ENCODE measurements at regions not wholly inside any gene's neighbourhood (a gene's known extent, or its start where the extent isn't known, plus 50 kb on each side); places are given as distances from the start of the nearest gene placed in this dataset.

- Histone ChIP-seq H3K4me1 (ENCODE audit: control insufficient read depth in 5 of 5, insufficient read depth in 5 of 5, low read length in 5 of 5) (peaks cover 0 to 10% (median 0%) of the 10 kb centered on the region in 5 donors), H3K4me3 (no peak overlapping the region), H3K9ac (ENCODE audit: insufficient read depth in 1 of 2, low read length in 2 of 2) (no peak overlapping the region), H3K27me3 (ENCODE audit: control insufficient read depth in 3 of 3, insufficient read depth in 3 of 3, low read length in 2 of 3) (no peaks in the 10 kb centered on the region), H3K27ac (ENCODE audit: low read depth in 1 of 2, low read length in 1 of 2) (no peak overlapping the region), H3K9me3 (ENCODE audit: control insufficient read depth in 4 of 4, insufficient read depth in 3 of 4, low read length in 3 of 4) (peaks cover 0 to 4% (median 2%) of the 10 kb centered on the region in 4 donors), H3K36me3 (ENCODE audit: control insufficient read depth in 4 of 4, insufficient read depth in 4 of 4, low read length in 4 of 4) (no peaks in the 10 kb centered on the region)
- TF ChIP-seq, protein P1, sequence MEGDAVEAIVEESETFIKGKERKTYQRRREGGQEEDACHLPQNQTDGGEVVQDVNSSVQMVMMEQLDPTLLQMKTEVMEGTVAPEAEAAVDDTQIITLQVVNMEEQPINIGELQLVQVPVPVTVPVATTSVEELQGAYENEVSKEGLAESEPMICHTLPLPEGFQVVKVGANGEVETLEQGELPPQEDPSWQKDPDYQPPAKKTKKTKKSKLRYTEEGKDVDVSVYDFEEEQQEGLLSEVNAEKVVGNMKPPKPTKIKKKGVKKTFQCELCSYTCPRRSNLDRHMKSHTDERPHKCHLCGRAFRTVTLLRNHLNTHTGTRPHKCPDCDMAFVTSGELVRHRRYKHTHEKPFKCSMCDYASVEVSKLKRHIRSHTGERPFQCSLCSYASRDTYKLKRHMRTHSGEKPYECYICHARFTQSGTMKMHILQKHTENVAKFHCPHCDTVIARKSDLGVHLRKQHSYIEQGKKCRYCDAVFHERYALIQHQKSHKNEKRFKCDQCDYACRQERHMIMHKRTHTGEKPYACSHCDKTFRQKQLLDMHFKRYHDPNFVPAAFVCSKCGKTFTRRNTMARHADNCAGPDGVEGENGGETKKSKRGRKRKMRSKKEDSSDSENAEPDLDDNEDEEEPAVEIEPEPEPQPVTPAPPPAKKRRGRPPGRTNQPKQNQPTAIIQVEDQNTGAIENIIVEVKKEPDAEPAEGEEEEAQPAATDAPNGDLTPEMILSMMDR (IDR thresholded peaks at IDR 0.05; ENCODE audit: control extremely low read depth, extremely low read depth): no peak
- DNase-seq (no peak), ATAC-seq (ENCODE audit: insufficient read depth, low FRiP score) (no peak)
- WGBS, 2 donors: 83 to 93% methylated on average over 3 of the region's 3 CpGs
Measured at GRCh38 chr5:125081101-125081500, 334.7 kb upstream of the ZNF608 start.

DNA sequence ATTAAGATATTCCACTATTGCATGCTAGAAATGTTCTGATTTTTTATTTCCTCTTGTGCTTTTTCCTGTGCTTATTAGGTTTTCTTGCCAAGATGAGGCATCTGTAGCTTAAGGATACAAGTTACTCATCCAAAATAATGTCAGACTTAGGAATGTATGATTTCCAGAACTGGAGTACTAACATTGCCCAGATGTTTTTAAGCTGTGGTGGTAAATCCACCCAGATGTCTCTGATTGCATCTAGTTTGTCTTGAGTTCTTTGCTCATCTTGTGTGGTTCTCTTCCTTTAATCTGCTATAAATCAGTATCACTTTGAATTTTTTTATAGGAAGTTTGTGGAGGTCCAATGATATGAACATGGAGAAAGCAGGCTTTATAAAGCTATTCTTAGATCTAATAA lies 337.5 kb upstream of the ZNF608 start:
- TF ChIP-seq, protein P1 (IDR thresholded peaks at IDR 0.05; ENCODE audit: control extremely low read depth, extremely low read depth): no peak
- Histone ChIP-seq H3K9me3 (ENCODE audit: control insufficient read depth in 4 of 4, insufficient read depth in 3 of 4, low read length in 3 of 4) (no peaks in the 10 kb centered on the region), H3K4me1 (ENCODE audit: control insufficient read depth in 5 of 5, insufficient read depth in 5 of 5, low read length in 5 of 5) (peaks cover 0 to 10% (median 0%) of the 10 kb centered on the region in 5 donors), H3K4me3 (no peak overlapping the region), H3K27me3 (ENCODE audit: control insufficient read depth in 3 of 3, insufficient read depth in 3 of 3, low read length in 2 of 3) (no peaks in the 10 kb centered on the region), H3K9ac (ENCODE audit: insufficient read depth in 1 of 2, low read length in 2 of 2) (no peak overlapping the region), H3K36me3 (ENCODE audit: control insufficient read depth in 4 of 4, insufficient read depth in 4 of 4, low read length in 4 of 4) (no peaks in the 10 kb centered on the region), H3K27ac (ENCODE audit: low read depth in 1 of 2, low read length in 1 of 2) (no peak overlapping the region)
- DNase-seq: peak in 2 of 3 donors; percentile 82 to 88
- ATAC-seq (ENCODE audit: insufficient read depth, low FRiP score): no peak

DNA sequence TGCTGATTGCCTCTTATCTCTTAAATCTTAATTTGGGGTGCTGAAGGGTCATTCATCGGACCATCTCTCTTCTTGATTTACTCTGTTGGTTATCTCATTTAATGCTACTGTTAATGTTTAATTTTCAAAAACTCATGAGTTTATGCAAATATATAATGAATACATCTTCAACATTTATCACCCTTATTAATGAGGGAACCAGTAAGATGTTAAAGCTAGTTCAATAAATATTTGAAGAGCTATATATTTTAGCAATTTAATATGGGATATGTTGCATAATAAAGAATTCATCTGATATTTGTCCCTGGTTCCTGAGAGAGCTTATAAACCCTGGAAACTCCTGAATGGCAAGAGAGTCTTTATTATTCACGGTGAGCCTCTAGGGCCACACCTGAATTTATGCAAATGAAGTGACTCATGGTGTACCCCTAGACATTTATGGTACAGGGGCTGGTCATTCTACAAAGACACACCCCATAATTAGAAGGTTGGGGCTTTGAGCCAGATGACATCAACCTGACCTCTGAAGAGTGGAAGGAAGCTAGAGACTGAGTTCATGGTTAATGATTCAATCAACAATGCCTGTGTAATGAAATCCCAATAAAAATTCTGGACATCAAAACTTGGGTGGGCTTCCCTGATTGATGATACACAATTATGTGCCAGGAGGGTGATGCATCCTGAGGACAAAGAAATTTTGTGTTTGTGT lies 339.5 kb upstream of the ZNF608 start:
- no peaks in the 10 kb centered on the region for H3K36me3 ChIP-seq (ENCODE audit: control insufficient read depth in 4 of 4, insufficient read depth in 4 of 4, low read length in 4 of 4)
- DNase-seq: no peak
- peaks cover 0 to 10% (median 0%) of the 10 kb centered on the region in 5 donors for H3K4me1 ChIP-seq (ENCODE audit: control insufficient read depth in 5 of 5, insufficient read depth in 5 of 5, low read length in 5 of 5)
- TF ChIP-seq, protein P1 (IDR thresholded peaks at IDR 0.05; ENCODE audit: control extremely low read depth, extremely low read depth): no peak
- H3K4me3 ChIP-seq: no peak overlapping the region
- no peaks in the 10 kb centered on the region for H3K27me3 ChIP-seq (ENCODE audit: control insufficient read depth in 3 of 3, insufficient read depth in 3 of 3, low read length in 2 of 3)
- no peak overlapping the region for H3K27ac ChIP-seq (ENCODE audit: low read depth in 1 of 2, low read length in 1 of 2)
- 72 to 95% methylated on average over 2 of the region's 2 CpGs for WGBS, 2 donors
- no peaks in the 10 kb centered on the region for H3K9me3 ChIP-seq (ENCODE audit: control insufficient read depth in 4 of 4, insufficient read depth in 3 of 4, low read length in 3 of 4)
- ATAC-seq (ENCODE audit: insufficient read depth, low FRiP score): no peak
- H3K9ac ChIP-seq (ENCODE audit: insufficient read depth in 1 of 2, low read length in 2 of 2): no peak overlapping the region

Measured in lung (tissue), 11 donors.